ENCODE measurements at regions not wholly inside any gene's neighbourhood (a gene's known extent, or its start where the extent isn't known, plus 50 kb on each side); places are given as distances from the start of the nearest gene placed in this dataset.

GRCh38 chr2:75865702-75866101, 155.0 kb upstream of the GCFC2 start:
- TF ChIP-seq EZH2 (IDR thresholded peaks at IDR 0.05; ENCODE audit: insufficient read depth, poor library complexity, severe bottlenecking) = no peak
- TF ChIP-seq EZH2phosphoT487 (IDR thresholded peaks at IDR 0.05; ENCODE audit: insufficient read depth, low read depth) = no peak
- H3K4me2 ChIP-seq (ENCODE audit: unreplicated experiment) = no peak overlapping the region
- 2 to 4% methylated on average over 8 of the region's 8 CpGs for WGBS, 2 experiments (ENCODE audit: low coverage in 1 of 2, low lambda C conversion rate in 2 of 2, missing lambda C conversion rate in 2 of 2)

GRCh38 chr2:75865083-75865482, 154.4 kb upstream of the GCFC2 start:
- H3K4me1 ChIP-seq (ENCODE audit: insufficient read depth) = no peaks in the 10 kb centered on the region
- in situ Hi-C loops (cut with MboI) = no loop called here
- no peak overlapping the region for H2AFZ ChIP-seq
- H3K27me3 ChIP-seq (replicated peaks; ENCODE audit: insufficient read depth) = no peaks in the 10 kb centered on the region
- H3K9me3 ChIP-seq (ENCODE audit: low read depth) = no peaks in the 10 kb centered on the region
- no peak for DNase-seq
- no peaks in the 10 kb centered on the region for H3F3A ChIP-seq (ENCODE audit: insufficient read depth)
- TF ChIP-seq EZH2phosphoT487 (IDR thresholded peaks at IDR 0.05; ENCODE audit: insufficient read depth, low read depth) (no peak), EZH2 (IDR thresholded peaks at IDR 0.05; ENCODE audit: insufficient read depth, poor library complexity, severe bottlenecking) (no peak)
- no peaks in the 10 kb centered on the region for H3K9me2 ChIP-seq (ENCODE audit: insufficient read depth)
- H3K9ac ChIP-seq = no peak overlapping the region
- no peaks in the 10 kb centered on the region for H3K79me2 ChIP-seq (ENCODE audit: insufficient read depth)
- no peak overlapping the region for H3K4me2 ChIP-seq (ENCODE audit: unreplicated experiment)
- H3K27ac ChIP-seq = no peak overlapping the region
- no peak overlapping the region for H3K4me3 ChIP-seq
- no peaks in the 10 kb centered on the region for H3K36me3 ChIP-seq (ENCODE audit: low read depth)
- H4K20me1 ChIP-seq (ENCODE audit: insufficient read depth) = no peaks in the 10 kb centered on the region
- 25 to 32% methylated on average over 2 of the region's 2 CpGs for WGBS, 2 experiments (ENCODE audit: low coverage in 1 of 2, low lambda C conversion rate in 2 of 2, missing lambda C conversion rate in 2 of 2)

More at GRCh38 chr2:75865702-75866101, 155.0 kb upstream of the GCFC2 start:
- Histone ChIP-seq H3K4me1 (ENCODE audit: insufficient read depth) (no peaks in the 10 kb centered on the region), H3K36me3 (ENCODE audit: low read depth) (no peaks in the 10 kb centered on the region), H3K9me3 (ENCODE audit: low read depth) (no peaks in the 10 kb centered on the region), H3F3A (ENCODE audit: insufficient read depth) (no peaks in the 10 kb centered on the region), H3K27ac (no peak overlapping the region), H3K4me3 (no peak overlapping the region), H4K20me1 (ENCODE audit: insufficient read depth) (no peaks in the 10 kb centered on the region), H3K9ac (no peak overlapping the region), H2AFZ (no peak overlapping the region), H3K27me3 (replicated peaks; ENCODE audit: insufficient read depth) (no peaks in the 10 kb centered on the region), H3K79me2 (ENCODE audit: insufficient read depth) (no peaks in the 10 kb centered on the region), H3K9me2 (ENCODE audit: insufficient read depth) (no peaks in the 10 kb centered on the region)
- DNase-seq = no peak
- in situ Hi-C loops (cut with MboI) = no loop called here

GRCh38 chr2:75862547-75862946, 151.8 kb upstream of the GCFC2 start:
- H3K9me3 ChIP-seq (ENCODE audit: low read depth) = no peaks in the 10 kb centered on the region
- H3K4me2 ChIP-seq (ENCODE audit: unreplicated experiment) = no peak overlapping the region
- TF ChIP-seq EZH2phosphoT487 (IDR thresholded peaks at IDR 0.05; ENCODE audit: insufficient read depth, low read depth) = no peak
- H4K20me1 ChIP-seq (ENCODE audit: insufficient read depth) = no peaks in the 10 kb centered on the region
- in situ Hi-C loops (cut with MboI) = no loop called here
- no peak overlapping the region for H2AFZ ChIP-seq
- no peaks in the 10 kb centered on the region for H3F3A ChIP-seq (ENCODE audit: insufficient read depth)
- no peak overlapping the region for H3K27ac ChIP-seq
- DNase-seq = no peak
- no peaks in the 10 kb centered on the region for H3K79me2 ChIP-seq (ENCODE audit: insufficient read depth)
- H3K9ac ChIP-seq = no peak overlapping the region
- H3K36me3 ChIP-seq (ENCODE audit: low read depth) = no peaks in the 10 kb centered on the region
- no peaks in the 10 kb centered on the region for H3K27me3 ChIP-seq (replicated peaks; ENCODE audit: insufficient read depth)
- WGBS, 2 experiments (ENCODE audit: low coverage in 1 of 2, low lambda C conversion rate in 2 of 2, missing lambda C conversion rate in 2 of 2) = 10 to 12% methylated on average over 3 of the region's 3 CpGs
- H3K4me1 ChIP-seq (ENCODE audit: insufficient read depth) = no peaks in the 10 kb centered on the region
- no peak overlapping the region for H3K4me3 ChIP-seq
- no peaks in the 10 kb centered on the region for H3K9me2 ChIP-seq (ENCODE audit: insufficient read depth)

- no peak for TF ChIP-seq EZH2phosphoT487 (IDR thresholded peaks at IDR 0.05; ENCODE audit: insufficient read depth, low read depth)
- TF ChIP-seq EZH2 (IDR thresholded peaks at IDR 0.05; ENCODE audit: insufficient read depth, poor library complexity, severe bottlenecking) = no peak
- no peak for DNase-seq
- Histone ChIP-seq H3K79me2 (ENCODE audit: insufficient read depth) (no peaks in the 10 kb centered on the region), H3K9ac (no peak overlapping the region), H2AFZ (no peak overlapping the region), H3K27ac (no peak overlapping the region), H3K4me3 (no peak overlapping the region), H4K20me1 (ENCODE audit: insufficient read depth) (no peaks in the 10 kb centered on the region), H3K9me3 (ENCODE audit: low read depth) (no peaks in the 10 kb centered on the region), H3K4me2 (ENCODE audit: unreplicated experiment) (no peak overlapping the region), H3K9me2 (ENCODE audit: insufficient read depth) (no peaks in the 10 kb centered on the region), H3K36me3 (ENCODE audit: low read depth) (no peaks in the 10 kb centered on the region), H3K27me3 (replicated peaks; ENCODE audit: insufficient read depth) (no peaks in the 10 kb centered on the region), H3F3A (ENCODE audit: insufficient read depth) (no peaks in the 10 kb centered on the region), H3K4me1 (ENCODE audit: insufficient read depth) (no peaks in the 10 kb centered on the region)
- in situ Hi-C loops (cut with MboI) = no loop called here
Observed at GRCh38 chr2:75853436-75853835, 142.7 kb upstream of the GCFC2 start.

GRCh38 chr2:75852639-75853038, 141.9 kb upstream of the GCFC2 start:
- 41 to 57% methylated on average over 2 of the region's 2 CpGs for WGBS, 2 experiments (ENCODE audit: low coverage in 1 of 2, low lambda C conversion rate in 2 of 2, missing lambda C conversion rate in 2 of 2)
- no peak overlapping the region for H3K4me3 ChIP-seq
- H3F3A ChIP-seq (ENCODE audit: insufficient read depth) = no peaks in the 10 kb centered on the region
- H3K79me2 ChIP-seq (ENCODE audit: insufficient read depth) = no peaks in the 10 kb centered on the region
- no peak overlapping the region for H2AFZ ChIP-seq
- H3K27me3 ChIP-seq (replicated peaks; ENCODE audit: insufficient read depth) = no peaks in the 10 kb centered on the region
- H3K9me3 ChIP-seq (ENCODE audit: low read depth) = no peaks in the 10 kb centered on the region
- no peaks in the 10 kb centered on the region for H3K36me3 ChIP-seq (ENCODE audit: low read depth)
- no peak for TF ChIP-seq EZH2phosphoT487 (IDR thresholded peaks at IDR 0.05; ENCODE audit: insufficient read depth, low read depth)
- no peak for TF ChIP-seq EZH2 (IDR thresholded peaks at IDR 0.05; ENCODE audit: insufficient read depth, poor library complexity, severe bottlenecking)
- no peaks in the 10 kb centered on the region for H4K20me1 ChIP-seq (ENCODE audit: insufficient read depth)
- in situ Hi-C loops (cut with MboI) = no loop called here
- no peak overlapping the region for H3K9ac ChIP-seq
- no peak overlapping the region for H3K4me2 ChIP-seq (ENCODE audit: unreplicated experiment)
- no peaks in the 10 kb centered on the region for H3K4me1 ChIP-seq (ENCODE audit: insufficient read depth)
- DNase-seq = no peak
- H3K9me2 ChIP-seq (ENCODE audit: insufficient read depth) = no peaks in the 10 kb centered on the region
- no peak overlapping the region for H3K27ac ChIP-seq

Data from GM23248 (cell line).